ENCODE measurements at regions not wholly inside any gene's neighbourhood (a gene's known extent, or its start where the extent isn't known, plus 50 kb on each side); places are given as distances from the start of the nearest gene placed in this dataset.

DNA sequence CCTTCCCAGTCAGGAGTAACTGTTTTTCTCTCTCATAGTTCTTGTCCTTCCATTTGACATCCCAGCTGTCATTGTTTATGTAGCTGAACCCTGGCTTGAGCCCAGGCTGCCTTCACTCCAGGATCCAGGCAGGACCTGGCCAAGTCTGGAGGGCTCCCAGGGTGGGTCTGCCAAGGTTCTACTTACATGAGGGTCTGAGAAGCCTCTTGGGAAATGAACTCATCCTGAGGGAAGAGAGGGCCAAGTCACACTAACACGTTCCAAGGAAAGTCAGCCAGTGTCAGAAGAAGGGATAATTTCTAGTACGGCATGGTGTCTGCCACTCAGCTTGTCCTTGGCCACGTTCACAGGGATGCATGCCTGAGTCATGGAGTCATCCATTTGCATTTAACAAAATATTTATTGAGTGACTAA, 54.8 kb upstream of the SRD5A3 start:
- TF ChIP-seq, protein P1, sequence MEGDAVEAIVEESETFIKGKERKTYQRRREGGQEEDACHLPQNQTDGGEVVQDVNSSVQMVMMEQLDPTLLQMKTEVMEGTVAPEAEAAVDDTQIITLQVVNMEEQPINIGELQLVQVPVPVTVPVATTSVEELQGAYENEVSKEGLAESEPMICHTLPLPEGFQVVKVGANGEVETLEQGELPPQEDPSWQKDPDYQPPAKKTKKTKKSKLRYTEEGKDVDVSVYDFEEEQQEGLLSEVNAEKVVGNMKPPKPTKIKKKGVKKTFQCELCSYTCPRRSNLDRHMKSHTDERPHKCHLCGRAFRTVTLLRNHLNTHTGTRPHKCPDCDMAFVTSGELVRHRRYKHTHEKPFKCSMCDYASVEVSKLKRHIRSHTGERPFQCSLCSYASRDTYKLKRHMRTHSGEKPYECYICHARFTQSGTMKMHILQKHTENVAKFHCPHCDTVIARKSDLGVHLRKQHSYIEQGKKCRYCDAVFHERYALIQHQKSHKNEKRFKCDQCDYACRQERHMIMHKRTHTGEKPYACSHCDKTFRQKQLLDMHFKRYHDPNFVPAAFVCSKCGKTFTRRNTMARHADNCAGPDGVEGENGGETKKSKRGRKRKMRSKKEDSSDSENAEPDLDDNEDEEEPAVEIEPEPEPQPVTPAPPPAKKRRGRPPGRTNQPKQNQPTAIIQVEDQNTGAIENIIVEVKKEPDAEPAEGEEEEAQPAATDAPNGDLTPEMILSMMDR (IDR thresholded peaks at IDR 0.05; ENCODE audit: low read depth, low read length, poor library complexity, severe bottlenecking): no peak
- no peak for TF ChIP-seq EZH2phosphoT487 (IDR thresholded peaks at IDR 0.05; ENCODE audit: borderline replicate concordance, low read length)

All from DOHH2 (cell line).